Stimulated activated CD4-positive, alpha-beta T cell treated with anti-CD3 and anti-CD28 coated beads, Interleukin-1b, Interleukin-23, amount 100 ng/mL, for 48 hours (primary cell): ENCODE measurements at regions not wholly inside any gene's neighbourhood (a gene's known extent, or its start where the extent isn't known, plus 50 kb on each side); places are given as distances from the start of the nearest gene placed in this dataset.

Source experiments
- DNase-seq: peaks from one replicate; pipeline ENCODE4 v3.0.0-alpha.2; 2020

DNA sequence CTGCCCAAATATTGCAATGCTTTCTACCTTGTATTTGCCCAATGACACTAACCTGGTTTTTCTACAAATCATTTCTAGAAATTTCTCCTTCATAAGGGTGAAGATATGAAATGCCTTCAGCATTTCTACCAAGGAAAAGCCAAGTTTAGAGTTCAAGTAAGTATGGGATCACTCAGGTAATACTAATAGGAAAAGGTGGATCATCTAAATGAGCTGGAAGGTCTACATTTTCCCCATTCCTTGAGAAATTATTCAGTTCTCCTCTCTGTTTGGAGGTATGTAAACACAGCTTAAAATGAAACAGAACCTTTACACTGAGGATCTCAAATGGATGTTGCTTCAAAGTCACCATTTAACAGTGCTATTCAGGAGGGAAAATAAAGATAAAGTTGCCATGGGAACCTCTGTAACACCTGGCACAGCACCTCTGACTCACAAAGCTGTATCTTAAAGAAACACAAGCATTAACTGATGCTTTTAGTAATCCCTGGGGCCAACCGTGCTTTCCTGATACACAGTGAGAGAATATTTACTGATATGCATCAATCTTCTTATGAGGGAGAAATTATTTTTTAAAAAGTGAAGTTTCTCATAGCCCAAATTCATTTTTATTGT is 161.3 kb downstream of the DRD1 start:
- no peak for DNase-seq

DNA sequence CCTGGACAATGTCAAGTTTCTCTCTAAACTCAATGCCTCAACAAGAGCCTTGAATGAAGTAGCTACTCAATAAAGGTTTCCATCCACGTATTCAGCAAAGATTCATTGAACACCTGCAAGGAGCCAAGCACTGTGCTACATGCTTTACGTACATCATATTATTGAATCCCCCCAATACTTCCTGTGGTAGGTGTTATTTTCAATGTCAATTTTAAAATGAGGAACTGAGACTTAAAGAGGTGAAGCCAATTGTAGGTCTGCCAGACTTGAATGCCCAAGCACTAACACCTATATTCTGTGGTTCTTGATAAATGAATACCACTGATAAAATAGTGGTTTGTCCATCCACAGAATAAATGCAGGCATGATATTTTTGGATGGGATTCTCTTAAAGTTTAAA is 162.3 kb downstream of the DRD1 start:
- DNase-seq: no peak

DNA sequence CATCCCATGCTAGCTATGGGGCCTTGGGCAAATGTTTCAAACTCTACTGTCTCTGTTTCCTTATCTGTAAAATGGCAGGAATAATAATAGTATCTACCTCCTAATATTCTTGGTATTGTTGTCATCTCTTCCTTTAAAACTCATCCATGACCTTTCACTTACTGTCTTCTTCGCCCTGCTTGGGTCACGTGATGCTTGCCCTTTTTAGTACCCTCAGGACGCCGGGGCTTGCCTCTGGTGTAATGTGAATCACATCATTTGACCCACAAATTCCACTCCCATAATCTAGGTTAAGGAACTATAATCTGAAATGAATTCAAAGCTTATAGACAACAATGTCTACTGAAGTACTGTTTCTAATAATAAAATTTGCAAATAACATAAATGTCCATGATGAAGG is 162.7 kb downstream of the DRD1 start:
- no peak for DNase-seq

DNA sequence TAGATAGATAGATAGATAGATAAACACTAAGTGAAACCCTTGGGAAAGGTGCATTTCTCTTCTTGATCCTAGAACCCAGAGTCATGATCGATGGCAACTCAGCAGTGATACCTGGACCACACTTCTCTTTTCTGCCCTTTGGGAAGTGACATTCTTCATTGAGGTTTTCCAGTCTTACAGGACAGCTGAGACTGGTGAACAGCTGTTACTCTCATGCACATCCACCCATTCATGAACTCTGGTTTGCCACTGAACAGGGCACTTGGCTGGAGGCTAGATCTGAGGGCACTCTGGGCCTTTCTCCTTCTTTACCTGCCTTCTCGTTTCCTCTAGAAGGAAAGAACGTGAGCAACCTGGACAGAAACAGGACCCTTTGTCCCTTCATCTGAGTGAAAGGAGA is 164.5 kb downstream of the DRD1 start:
- DNase-seq: no peak

DNA sequence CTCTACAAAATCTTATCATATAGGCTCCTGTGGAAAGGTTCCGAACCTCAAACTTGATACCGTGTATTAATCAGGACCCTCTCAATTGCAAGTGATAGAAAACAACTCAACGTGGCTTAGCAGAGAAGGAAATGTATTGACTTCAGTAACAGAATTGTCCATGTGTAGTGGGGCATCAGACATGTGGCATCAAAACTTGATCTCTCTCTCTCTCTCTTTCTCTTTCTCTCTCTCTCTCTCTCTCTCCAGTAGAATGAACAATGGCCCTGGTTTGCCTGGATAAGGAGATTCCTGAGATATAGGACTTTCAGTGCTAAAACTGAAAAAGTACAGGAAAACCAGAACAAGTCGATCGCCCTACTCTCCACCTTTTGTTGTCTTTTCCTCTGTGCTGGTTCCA is 168.2 kb downstream of the DRD1 start:
- no peak for DNase-seq

DNA sequence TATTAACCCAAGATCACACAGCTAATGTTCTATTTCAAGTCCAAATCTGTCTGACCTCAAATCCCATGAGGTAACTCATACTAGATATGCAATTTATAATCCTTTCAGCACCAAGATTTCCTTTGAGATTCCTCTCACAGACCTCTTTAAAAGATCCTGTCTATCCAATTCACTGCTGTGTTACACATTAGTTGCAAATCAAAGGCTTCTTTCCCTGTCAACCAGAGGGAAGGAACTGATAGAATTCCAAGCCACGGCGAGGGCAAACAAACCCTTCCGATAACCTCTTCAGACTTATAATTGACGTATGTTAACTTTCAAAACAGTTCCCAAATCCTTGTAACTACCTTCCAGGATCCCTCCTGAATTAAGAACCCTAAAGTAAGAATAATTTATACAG is 168.9 kb downstream of the DRD1 start:
- DNase-seq: no peak

DNA sequence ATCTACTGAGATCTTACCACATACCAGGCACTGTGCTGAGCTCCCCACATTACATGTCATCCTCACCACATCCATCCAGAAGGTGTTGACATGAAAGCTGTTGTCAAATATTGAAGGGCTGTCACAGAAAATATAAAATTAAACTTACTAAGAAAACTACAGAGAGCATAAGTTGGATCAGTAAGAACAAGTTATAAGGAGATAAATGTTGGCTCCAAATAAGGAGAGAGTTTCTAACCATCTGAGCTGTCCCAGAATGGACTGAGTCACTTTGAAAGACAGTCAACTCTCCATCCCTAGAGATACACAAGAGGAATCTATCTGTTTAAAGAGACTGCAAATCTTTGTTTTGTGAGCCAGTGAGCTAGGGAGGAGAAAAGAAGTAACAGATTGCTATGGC is 169.8 kb downstream of the DRD1 start:
- no peak for DNase-seq

DNA sequence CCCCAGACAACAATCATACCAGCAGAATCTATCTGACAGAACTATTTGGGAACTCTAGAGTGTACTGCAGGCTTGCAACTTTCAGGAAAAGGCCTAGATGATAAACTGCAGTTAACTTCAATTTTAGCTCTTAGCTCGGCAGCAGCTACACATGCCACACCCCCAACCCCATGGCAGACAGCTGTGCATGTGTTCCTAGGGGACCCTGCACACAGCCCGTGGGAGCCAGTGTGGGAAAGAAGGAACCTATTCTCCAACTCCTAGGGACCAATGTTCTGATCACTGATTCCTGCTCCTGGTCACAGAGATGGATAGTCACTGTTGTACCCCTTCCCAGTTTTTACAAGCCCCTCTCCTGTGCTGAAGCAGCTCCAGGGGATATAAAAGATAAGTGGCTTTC is 179.6 kb downstream of the DRD1 start:
- DNase-seq: no peak

DNA sequence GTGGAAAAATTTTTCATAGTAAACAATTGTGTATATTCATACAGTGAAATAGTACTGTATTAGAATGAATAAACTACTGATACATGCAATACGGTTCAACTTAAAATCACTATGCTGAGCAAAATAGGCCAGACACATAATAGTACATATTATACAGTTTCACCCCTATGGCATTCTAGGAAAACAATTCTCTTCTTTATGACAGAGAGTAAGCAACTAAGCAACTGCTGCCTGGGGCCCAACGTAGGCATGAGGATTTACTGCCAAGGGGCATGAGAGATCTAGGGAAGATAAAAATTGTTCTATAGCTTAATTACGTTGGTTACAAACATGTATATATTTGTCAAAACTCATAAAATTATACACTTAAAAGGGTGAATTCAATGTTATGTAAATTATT is 180.2 kb downstream of the DRD1 start:
- no peak for DNase-seq

DNA sequence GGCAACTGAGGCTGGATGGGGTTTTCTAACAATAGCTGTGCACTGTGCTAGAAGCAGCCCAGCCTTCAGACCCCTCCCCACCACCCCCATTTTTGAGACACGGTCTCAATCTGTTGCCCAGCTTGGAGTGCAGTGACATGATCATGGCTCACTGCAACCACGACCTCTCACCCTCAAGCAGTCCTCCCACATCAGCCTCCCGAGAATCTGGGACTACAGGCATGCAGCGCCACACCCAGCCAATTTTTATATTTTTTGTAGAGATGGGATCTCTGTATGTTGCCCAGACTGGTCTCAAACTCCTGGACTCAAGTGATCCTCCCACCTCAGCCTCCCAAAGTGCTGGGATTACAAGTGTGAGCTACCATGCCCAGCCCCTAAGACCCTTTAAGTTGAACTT is 182.5 kb downstream of the DRD1 start:
- DNase-seq: no peak

DNA sequence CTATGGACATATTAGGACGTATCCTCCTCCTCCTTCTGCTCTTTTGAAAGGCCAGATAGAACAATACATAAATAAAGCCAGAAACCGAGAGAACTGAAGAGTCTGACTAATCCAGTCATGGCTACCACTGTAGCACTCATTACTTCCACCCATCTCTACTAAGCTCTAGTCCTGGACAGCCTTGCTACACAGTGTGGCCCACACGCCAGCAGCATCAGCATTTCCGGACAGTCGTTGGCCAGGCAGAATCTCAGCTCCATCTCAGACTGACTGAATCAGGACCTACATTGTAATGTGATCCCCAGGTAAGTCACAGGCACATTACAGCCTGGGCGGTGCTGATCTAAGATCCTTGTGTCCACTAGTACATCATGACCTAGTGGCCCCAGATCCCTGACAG is 182.9 kb downstream of the DRD1 start:
- DNase-seq: no peak

DNA sequence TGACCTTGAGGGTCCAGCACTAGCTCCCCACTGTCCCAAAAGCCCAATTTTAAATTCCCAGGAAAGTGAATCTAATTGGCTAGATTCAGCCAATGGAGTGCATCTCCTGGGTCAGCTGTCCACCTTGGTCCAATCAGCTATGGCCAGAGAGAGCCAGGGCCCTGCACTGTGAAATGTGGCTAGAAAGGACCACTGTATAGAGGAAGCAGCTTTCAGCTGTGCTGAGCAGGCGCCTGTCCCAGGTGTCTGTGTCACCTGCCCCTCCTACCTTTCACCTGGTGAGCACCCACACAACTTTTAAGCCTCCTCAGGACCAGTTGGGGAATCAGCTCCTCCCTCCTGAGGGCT is 186.2 kb downstream of the DRD1 start:
- DNase-seq: no peak

DNA sequence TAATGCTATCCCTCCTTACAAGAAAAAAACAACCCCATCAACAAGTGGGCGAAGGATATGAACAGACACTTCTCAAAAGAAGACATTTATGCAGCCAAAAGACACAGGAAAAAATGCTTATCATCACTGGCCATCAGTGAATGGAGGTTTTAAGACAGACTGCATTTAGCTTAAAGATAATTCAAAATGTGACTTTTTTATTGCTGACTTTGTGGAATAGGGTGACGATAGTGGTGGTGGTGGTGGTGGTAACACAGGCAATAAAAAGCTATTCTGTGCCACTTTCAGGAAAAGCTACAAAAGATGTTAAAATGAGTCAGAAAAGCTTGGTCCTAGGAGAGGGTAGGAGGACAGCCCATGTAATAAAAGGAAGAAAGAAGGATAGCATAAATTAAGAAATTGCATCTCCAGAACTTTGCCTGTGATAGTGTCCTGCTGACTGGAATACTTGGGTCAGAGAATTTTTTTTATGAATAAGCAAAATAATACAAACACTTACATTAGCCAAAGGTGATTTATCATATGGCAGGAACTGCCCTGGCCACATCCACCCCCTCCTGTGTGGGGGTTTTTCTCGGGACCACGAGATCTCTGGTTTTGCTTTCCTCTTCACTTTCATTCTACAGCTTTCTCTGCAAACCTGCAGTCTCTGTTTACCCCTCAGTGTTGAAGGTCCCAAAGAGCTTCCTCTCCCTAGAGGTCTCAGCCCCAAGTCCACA is 186.7 kb downstream of the DRD1 start:
- DNase-seq: no peak

DNA sequence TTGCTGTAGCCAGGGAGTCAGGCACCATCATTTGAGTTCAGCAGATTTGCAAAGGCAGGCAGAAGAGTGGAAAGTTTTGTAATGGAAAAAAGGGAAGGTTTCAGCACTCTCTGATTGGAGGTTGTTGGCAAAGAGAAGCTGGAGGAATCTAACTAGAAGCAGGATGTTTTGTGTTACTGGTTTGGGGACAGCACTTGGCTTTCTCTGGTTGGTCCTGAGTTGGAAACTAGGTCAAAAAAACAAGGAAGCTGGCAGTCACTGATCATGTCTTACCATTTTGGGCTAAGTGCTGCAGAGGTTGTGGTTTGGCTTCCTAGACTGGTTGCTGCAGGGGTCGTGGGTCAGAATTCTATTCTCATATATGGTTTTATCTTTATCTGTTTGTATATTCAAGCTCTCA is 189.8 kb downstream of the DRD1 start:
- DNase-seq: no peak

DNA sequence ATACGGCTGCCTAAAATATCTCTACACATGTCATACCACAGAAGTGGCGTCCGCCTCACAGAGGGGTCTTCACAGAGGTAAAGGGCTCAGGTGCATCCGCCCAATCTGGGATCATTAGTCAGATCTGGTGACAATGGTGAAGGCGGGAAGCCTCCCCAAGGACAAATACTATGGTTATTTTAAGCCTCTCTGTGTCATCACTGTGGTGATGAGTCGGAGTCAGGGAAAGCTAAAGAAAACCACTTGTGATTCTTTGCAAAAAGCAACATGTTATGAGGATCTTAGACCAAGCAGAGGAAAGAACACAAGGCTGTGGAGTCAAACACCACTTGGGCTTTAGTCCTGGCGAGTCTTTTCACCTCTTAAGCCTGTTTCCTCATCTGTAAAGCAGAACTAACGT is 190.4 kb downstream of the DRD1 start:
- DNase-seq: no peak

DNA sequence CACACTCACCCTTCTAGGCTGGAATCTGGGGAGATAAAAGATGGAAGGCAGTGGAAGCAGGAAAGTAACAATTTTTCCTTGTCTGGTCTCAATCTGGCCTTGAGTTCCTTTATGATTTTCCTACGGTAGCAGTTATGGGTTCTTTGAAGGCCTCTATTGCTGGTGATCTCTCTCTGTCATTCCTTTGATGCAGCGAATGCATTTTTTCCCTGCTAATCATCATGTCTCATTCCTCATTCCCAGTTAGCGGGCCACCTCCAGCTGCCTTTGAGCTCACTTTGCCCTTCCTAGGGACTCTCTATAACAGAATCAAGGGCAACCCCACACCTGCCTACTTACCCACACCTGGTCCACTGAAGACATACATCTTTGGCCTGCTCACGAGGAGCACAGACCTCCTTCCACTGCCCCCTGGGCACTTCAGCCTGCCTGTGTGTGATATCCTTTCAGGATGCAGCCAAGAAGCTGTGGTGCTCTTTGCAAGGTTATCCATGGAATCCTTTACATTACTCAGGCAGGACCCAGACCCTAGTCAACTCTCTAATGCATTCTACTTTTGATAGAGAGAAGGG is 191.7 kb downstream of the DRD1 start:
- no peak for DNase-seq

DNA sequence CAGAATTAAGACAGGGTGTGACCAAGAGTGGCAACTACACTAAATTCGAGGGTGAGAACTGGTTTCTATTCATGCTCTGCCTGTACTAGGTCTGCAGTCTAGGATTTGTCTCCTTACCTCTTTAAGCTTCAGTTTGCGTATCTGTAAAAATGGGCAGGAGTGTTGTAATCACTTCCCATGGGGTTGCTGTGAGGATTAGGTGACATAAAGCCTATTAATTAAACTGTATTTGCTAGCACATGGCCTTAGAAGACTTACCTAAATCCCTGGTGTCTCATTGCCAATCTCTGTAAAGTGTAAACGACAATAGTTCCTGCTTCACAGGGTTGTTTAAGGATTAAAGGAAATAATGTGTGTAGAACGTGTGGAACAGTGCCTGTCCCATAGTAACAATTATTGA is 193.6 kb downstream of the DRD1 start:
- DNase-seq: no peak

DNA sequence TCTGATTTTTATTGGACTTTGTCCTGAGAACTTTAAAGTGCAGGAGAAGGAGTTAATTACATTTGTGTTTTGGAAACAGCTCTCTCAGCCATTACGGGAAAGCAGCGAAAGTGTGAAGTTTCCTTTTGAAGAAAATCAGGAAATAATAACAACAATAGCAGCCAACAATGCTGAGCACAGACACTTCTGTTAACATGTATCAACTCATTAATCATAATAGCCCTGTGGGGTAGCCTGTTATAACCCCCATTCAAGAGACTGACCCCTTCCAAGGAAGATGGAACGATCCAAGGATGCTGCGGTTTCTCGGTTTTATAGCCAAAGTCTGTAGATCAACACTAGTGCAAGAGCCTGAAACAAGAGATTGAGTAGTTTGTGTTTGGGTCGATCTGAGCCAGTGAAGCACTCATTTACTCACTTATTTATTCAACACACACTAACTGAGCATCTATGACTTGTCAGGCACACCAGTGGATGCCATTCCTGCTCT is 195.5 kb downstream of the DRD1 start:
- no peak for DNase-seq

DNA sequence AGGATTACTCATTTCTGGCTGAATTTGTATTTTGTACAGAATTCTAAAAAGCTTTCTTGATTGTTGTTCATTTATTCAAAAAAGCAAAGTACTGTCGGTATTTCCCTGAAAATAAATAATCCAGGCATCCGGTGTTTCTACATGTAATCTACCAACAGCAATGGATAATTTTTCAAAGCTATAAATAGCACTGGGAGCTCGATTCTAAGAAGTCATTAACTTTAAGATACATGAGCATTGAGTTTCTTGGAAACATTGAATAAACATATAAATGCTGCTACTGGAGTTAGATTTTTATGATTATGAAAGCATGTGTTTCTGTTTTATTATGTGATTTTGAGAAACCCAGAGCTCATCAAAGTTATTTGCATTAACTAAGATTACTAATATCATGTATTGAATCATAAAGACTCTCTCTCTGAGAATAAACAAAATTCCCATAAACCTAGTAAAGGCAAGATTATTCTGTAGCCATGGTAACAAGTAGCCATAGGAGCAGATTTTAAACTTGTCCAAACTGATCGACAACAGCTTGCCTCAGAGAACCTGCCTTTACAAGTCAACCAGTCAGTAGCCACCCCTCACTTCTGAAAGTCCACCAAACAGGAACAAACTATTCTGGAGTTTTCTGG is 197.0 kb downstream of the DRD1 start:
- DNase-seq: no peak

DNA sequence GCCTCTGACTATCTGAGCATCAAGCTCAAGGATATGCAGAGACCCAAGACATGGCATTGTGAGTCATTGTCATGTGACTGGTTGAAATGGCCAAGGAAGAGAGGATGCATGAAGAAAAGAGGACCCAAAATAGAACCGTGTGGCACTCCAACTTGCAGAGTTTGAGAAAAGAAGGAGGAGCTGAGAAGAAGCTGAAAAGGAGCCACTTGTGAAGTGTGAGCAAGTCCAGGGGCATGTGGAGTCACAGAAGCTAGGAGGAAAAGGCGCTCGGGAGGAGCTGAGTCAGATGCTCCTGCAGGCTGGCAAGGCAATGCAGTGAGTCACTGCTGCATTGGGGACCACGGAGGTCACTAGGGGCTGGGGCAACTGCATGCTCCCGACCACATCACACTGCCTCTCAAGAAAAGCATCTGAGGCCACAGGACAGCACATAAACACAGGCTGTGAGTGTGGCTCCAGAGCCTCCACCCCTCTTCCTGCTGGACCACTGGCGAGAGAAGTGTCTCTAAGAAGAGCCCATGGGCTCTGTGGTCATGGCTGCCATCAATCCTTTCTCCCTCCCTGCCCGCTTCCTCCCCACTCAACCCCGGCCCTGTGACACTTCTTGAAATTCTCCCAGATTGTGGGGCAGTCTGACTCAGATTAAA is 197.6 kb downstream of the DRD1 start:
- peak; percentile 55 for DNase-seq

DNA sequence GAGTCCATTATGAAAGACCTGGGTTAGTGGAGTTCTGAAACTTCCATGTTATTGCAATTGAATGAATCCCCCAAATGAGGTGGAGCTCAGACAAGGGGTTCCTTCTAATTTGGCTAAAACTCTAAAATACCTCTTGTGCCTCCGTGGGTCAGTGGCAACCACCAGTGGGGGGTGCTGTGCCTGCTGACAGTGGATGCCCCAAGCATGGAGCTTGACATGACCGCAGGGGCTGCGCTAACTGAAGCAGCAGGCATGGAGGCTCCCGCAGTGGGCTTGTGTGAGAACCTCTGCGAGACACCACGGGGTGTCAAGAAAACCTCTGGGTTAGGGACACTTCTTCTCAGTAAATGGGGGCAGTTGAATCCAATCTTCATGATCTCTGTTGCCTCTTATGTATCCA is 200.5 kb downstream of the DRD1 start:
- no peak for DNase-seq

DNA sequence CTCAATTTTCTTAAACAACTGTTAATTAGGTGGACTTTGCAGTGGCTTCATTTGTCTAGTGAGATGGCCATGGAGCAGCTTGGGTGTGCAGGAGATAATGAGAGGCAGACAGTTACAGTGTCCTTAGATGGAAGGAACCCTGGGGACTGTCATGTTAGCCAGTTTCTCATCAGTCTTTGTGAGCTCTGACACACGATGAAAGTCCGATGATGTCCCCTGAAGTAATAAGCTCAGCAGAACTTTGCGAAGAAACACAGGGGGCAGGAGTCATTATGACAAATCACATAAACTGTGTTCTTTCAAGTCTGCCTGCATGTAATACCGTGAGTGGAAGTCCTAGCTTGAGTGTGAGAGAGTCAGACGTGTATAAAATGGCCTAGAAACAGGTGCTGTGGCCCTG is 201.8 kb downstream of the DRD1 start:
- DNase-seq: no peak

DNA sequence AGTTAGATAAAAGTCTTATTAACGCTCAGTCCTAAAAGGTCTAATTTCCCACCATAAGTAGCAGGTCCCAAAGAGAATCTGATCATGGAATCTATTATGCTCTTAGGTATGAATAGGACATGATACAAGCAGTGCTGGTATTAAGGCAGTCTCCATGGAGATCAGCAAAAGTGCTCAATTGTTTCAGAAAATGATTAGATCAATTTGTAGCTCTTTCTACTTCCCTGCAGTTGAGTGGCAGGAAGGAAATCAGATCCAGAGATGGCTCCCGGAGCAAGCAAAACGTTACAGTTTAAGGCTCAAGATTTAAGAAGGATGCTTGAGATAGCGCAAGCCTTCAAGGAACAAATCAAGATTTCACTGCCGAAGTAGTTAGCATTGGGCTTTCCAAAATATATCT is 205.7 kb downstream of the DRD1 start:
- DNase-seq: no peak

DNA sequence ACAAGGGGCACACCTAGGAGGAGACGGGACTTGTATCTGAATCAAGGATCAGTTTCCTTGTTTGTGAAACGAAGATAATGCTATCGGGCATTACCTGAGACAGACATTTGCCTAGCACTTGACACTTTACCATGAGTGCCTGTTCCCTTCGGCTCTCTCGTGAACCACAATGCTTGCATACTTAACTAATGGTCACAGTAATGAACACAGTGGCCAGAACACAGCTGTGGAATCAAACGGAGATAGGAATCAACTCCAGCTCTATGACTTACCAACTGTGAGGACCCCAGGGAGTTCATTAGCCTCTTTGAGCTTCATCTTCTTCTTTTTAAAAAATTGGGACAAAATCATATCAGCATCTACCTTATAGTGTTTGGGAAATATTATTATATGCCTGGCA is 207.8 kb downstream of the DRD1 start:
- no peak for DNase-seq
